GM23248 (cell line): ENCODE measurements at regions not wholly inside any gene's neighbourhood (a gene's known extent, or its start where the extent isn't known, plus 50 kb on each side); places are given as distances from the start of the nearest gene placed in this dataset.

Experiments used
- EZH2 ChIP-seq: fragments of 200-600 bp; sonication (generic); IDR thresholded peaks from 2 replicates; pipeline ENCODE4 v1.6.1; 2018; ENCODE audit warnings: antibody characterized with exemption, mild to moderate bottlenecking; ENCODE audit not compliant: insufficient read depth, poor library complexity, severe bottlenecking
- EZH2phosphoT487 ChIP-seq: fragments of 200-600 bp; sonication (generic); IDR thresholded peaks from 2 replicates; pipeline ENCODE4 v1.6.1; 2018; ENCODE audit warnings: antibody characterized with exemption, moderate library complexity, mild to moderate bottlenecking, low read depth; ENCODE audit not compliant: insufficient read depth

GRCh38 chr2:12288048-12288447, 428.7 kb upstream of the TRIB2 start:
- no peak for TF ChIP-seq EZH2phosphoT487
- no peak for TF ChIP-seq EZH2
